ENCODE measurements at regions not wholly inside any gene's neighbourhood (a gene's known extent, or its start where the extent isn't known, plus 50 kb on each side); places are given as distances from the start of the nearest gene placed in this dataset.

GRCh38 chr2:181178130-181178529, 197.7 kb downstream of the UBE2E3 start:
- TF ChIP-seq MXI1 (IDR thresholded peaks at IDR 0.05; ENCODE audit: borderline replicate concordance, low read depth, low read length) (no peak), POLR2A (IDR thresholded peaks at IDR 0.05; ENCODE audit: low read depth, low read length) (no peak), CEBPB (IDR thresholded peaks at IDR 0.05; ENCODE audit: low read depth, low read length) (no peak), CTCF (conservative IDR thresholded peaks at IDR 0.05; ENCODE audit: low read depth, low read length) (no peak), RCOR1 (IDR thresholded peaks at IDR 0.05; ENCODE audit: insufficient replicate concordance, low read length) (no peak), USF2 (IDR thresholded peaks at IDR 0.05; ENCODE audit: low read depth, low read length) (no peak), MAFK (IDR thresholded peaks at IDR 0.05; ENCODE audit: low read depth, low read length) (no peak), RAD21 (IDR thresholded peaks at IDR 0.05; ENCODE audit: low read length) (no peak), BHLHE40 (IDR thresholded peaks at IDR 0.05; ENCODE audit: low read depth, low read length) (no peak), FOS (IDR thresholded peaks at IDR 0.05; ENCODE audit: low read depth, low read length) (no peak), RFX5 (IDR thresholded peaks at IDR 0.05; ENCODE audit: low read depth, low read length) (no peak)
